GM23338 (cell line): ENCODE measurements at regions not wholly inside any gene's neighbourhood (a gene's known extent, or its start where the extent isn't known, plus 50 kb on each side); places are given as distances from the start of the nearest gene placed in this dataset.

Experiments
- ATAC-seq: fragments of 200-7000 bp; cut with Tn5 transposase; 3 replicates; pipeline ENCODE4 v1.9.1; 2020
- DNase-seq: peaks from one replicate; pipeline ENCODE4 v3.0.0-alpha.2; 2015; ENCODE audit warnings: low spot score
- H2AFZ ChIP-seq: fragments of 200-600 bp; sonication (generic); 2 replicates; pipeline ENCODE4 v1.8.0; 2016; ENCODE audit warnings: antibody characterized with exemption, mild to moderate bottlenecking, moderate library complexity
- H3F3A ChIP-seq: fragments of 200-600 bp; sonication (generic); replicated peaks from 2 replicates; pipeline ENCODE4 v1.8.0; 2017; ENCODE audit warnings: antibody characterized with exemption, mixed run types, low read depth
- H3K27ac ChIP-seq: fragments of 200-600 bp; sonication (generic); 2 replicates; pipeline ENCODE4 v1.6.1; 2016; ENCODE audit warnings: low read depth
- H3K27me3 ChIP-seq: fragments of 200-600 bp; sonication (generic); 2 replicates; pipeline ENCODE4 v1.8.0; 2016; ENCODE audit warnings: mild to moderate bottlenecking, mixed run types, moderate library complexity; ENCODE audit not compliant: insufficient read depth
- H3K36me3 ChIP-seq: fragments of 200-600 bp; sonication (generic); 2 replicates; pipeline ENCODE4 v1.8.0; 2016; ENCODE audit warnings: mild to moderate bottlenecking; ENCODE audit not compliant: insufficient read depth
- H3K4me1 ChIP-seq: fragments of 200-600 bp; sonication (generic); 2 replicates; pipeline ENCODE4 v1.8.0; 2016; ENCODE audit warnings: mild to moderate bottlenecking, moderate library complexity; ENCODE audit not compliant: insufficient read depth
- H3K4me2 ChIP-seq: fragments of 200-600 bp; sonication (generic); 2 replicates; pipeline ENCODE4 v1.7.1; 2017; ENCODE audit warnings: mixed run types
- H3K4me3 ChIP-seq: fragments of 200-600 bp; sonication (generic); 2 replicates; pipeline ENCODE4 v1.6.1; 2016; ENCODE audit warnings: mixed run types
- H3K79me2 ChIP-seq: fragments of 200-600 bp; sonication (generic); replicated peaks from 2 replicates; pipeline ENCODE4 v1.8.0; 2017; ENCODE audit warnings: mild to moderate bottlenecking; ENCODE audit not compliant: insufficient read depth
- H3K9me2 ChIP-seq: fragments of 200-600 bp; sonication (generic); 2 replicates; pipeline ENCODE4 v1.8.0; 2017; ENCODE audit not compliant: insufficient read depth
- H4K20me1 ChIP-seq: fragments of 200-600 bp; sonication (generic); replicated peaks from 2 replicates; pipeline ENCODE4 v1.8.0; 2017; ENCODE audit warnings: mild to moderate bottlenecking; ENCODE audit not compliant: insufficient read depth
- H3K27ac Mint-ChIP-seq: 2 replicates; pipeline ENCODE4 v1.8.0; 2020; ENCODE audit warnings: inconsistent platforms, mild to moderate bottlenecking, moderate library complexity, mixed read lengths
- H3K27me3 Mint-ChIP-seq: 3 replicates; pipeline ENCODE4 v1.8.0; 2022; ENCODE audit warnings: low read depth, mild to moderate bottlenecking, moderate library complexity, mixed read lengths, inconsistent platforms; ENCODE audit not compliant: insufficient read depth, poor library complexity
- H3K36me3 Mint-ChIP-seq: 3 replicates; pipeline ENCODE4 v1.8.0; 2021; ENCODE audit warnings: low read depth, mild to moderate bottlenecking, inconsistent platforms, moderate library complexity, mixed read lengths
- H3K4me1 Mint-ChIP-seq: 3 replicates; pipeline ENCODE4 v1.8.0; 2020; ENCODE audit warnings: mild to moderate bottlenecking, inconsistent platforms, mixed read lengths
- H3K4me3 Mint-ChIP-seq: 3 replicates; pipeline ENCODE4 v1.8.0; 2021; ENCODE audit warnings: moderate library complexity, mild to moderate bottlenecking, inconsistent platforms, mixed read lengths
- H3K9me3 Mint-ChIP-seq: 3 replicates; pipeline ENCODE4 v1.8.0; 2020; ENCODE audit warnings: moderate library complexity, mild to moderate bottlenecking, inconsistent platforms, mixed read lengths
- CREB1 ChIP-seq: fragments of 250-450 bp; sonication (Bioruptor Pico); IDR thresholded peaks from 2 replicates; pipeline ENCODE4 v1.5.0; 2020; ENCODE audit warnings: low read depth, mild to moderate bottlenecking, moderate library complexity
- CTCF ChIP-seq, 2 experiments: fragments of 200-600 bp in 1 of 2; sonication (generic) in 1 of 2; conservative IDR thresholded peaks; 2 replicates each; pipeline versions ENCODE4 v1.5.1 to v1.6.1; 2016 to 2017; ENCODE audit warnings: antibody characterized with exemption in 2 of 2, low read depth in 2 of 2, mild to moderate bottlenecking in 2 of 2, moderate library complexity in 1 of 2
- EZH2 ChIP-seq: fragments of 200-600 bp; sonication (generic); IDR thresholded peaks from one replicate; pipeline ENCODE4 v1.8.0; 2017; ENCODE audit warnings: antibody characterized with exemption, mild to moderate bottlenecking, low read depth; ENCODE audit not compliant: unreplicated experiment
- NANOG ChIP-seq: IDR thresholded peaks from 2 replicates; pipeline ENCODE4 v1.6.1; 2016; ENCODE audit warnings: antibody characterized with exemption, borderline replicate concordance
- POLR2AphosphoS5 ChIP-seq: IDR thresholded peaks from 2 replicates; pipeline ENCODE4 v1.6.1; 2016; ENCODE audit warnings: antibody characterized with exemption, low read depth
- REST ChIP-seq: IDR thresholded peaks from one replicate; pipeline ENCODE4 v1.6.1; 2018; ENCODE audit warnings: antibody characterized with exemption; ENCODE audit not compliant: unreplicated experiment
- STAT1 ChIP-seq: IDR thresholded peaks from one replicate; pipeline ENCODE4 v1.6.1; 2016; ENCODE audit warnings: antibody characterized with exemption; ENCODE audit not compliant: unreplicated experiment
- ZNF114 ChIP-seq: fragments of 250-450 bp; sonication (Bioruptor Pico); IDR thresholded peaks from 2 replicates; pipeline ENCODE4 v1.5.0; 2020; ENCODE audit warnings: mild to moderate bottlenecking, moderate library complexity
- ZNF331 ChIP-seq: fragments of 250-450 bp; sonication (Bioruptor Pico); IDR thresholded peaks from 2 replicates; pipeline ENCODE4 v1.5.0; 2020; ENCODE audit warnings: low read depth, mild to moderate bottlenecking, moderate library complexity
- TF ChIP-seq, protein P1 (sequence below): IDR thresholded peaks from 2 replicates; pipeline ENCODE4 v1.6.1; 2016; ENCODE audit warnings: antibody characterized with exemption
- TF ChIP-seq, protein P2 (sequence below): fragments of 250-450 bp; sonication (Bioruptor Pico); IDR thresholded peaks from 2 replicates; pipeline ENCODE4 v1.5.0; 2020; ENCODE audit warnings: mild to moderate bottlenecking, moderate library complexity

DNA sequence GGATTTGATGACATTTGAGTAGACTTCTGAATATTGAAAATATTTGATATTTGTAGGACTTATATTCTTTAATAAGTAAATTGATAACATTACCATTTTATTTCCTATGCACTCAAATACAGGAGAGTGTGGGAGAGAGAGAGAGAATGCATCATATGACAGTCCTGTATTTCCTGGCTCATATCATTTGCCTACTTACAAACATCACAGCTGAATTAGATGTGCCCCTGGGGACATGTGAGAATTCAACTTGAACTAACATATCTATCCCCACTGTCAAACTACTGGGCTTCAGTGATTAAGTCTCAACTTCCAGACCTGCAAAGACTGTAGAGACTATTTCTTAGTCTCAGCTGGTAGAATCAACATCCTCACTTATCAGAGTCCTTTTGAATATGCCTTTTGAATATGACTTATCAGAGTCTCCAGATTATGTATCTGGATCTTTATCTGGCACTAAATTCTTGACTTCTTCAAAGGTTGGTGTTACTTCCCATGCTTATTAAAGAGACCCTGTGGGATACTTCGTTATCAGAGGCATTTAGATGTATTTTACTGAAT, 75.5 kb downstream of the PABPC4L start (continued):
- no peak for TF ChIP-seq REST
- TF ChIP-seq, protein P1, sequence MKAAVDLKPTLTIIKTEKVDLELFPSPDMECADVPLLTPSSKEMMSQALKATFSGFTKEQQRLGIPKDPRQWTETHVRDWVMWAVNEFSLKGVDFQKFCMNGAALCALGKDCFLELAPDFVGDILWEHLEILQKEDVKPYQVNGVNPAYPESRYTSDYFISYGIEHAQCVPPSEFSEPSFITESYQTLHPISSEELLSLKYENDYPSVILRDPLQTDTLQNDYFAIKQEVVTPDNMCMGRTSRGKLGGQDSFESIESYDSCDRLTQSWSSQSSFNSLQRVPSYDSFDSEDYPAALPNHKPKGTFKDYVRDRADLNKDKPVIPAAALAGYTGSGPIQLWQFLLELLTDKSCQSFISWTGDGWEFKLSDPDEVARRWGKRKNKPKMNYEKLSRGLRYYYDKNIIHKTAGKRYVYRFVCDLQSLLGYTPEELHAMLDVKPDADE: no peak

DNA sequence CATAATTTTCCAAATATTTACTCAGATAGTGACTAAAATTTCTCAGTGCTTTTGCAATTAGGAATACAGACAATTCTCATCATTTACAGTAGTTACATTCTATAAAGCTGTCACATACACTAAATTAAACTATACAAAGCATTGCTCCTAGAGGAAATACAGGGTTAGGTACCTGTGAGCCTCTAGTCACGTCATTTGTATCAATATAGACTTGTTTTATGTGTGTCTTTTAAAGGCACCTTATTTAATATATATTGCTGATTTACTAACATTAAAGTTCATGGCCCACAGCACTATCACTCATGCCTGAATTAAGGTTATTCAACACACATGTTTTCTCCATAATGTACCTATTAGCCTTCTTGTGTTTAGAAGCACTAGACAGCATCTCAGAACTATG, 78.7 kb downstream of the PABPC4L start:
- no peak overlapping the region for H3K4me3 ChIP-seq
- H3K36me3 ChIP-seq: no peaks in the 10 kb centered on the region
- Mint-ChIP-seq H3K27me3 (no peaks in the 10 kb centered on the region), H3K9me3 (no peaks in the 10 kb centered on the region; the same call in 2 of the 3 replicates), H3K27ac (no peak overlapping the region), H3K36me3 (peaks cover 4% of the 10 kb centered on the region; the same call in 2 of the 3 replicates), H3K4me1 (peaks cover 4% of the 10 kb centered on the region; the same call in 1 of the 3 replicates), H3K4me3 (no peak overlapping the region)
- H3K79me2 ChIP-seq: no peaks in the 10 kb centered on the region
- DNase-seq (no peak), ATAC-seq (no peak)
- no peaks in the 10 kb centered on the region; the same call in 1 of the 2 replicates for H3K9me2 ChIP-seq
- H3K4me1 ChIP-seq: no peaks in the 10 kb centered on the region
- H3F3A ChIP-seq: no peaks in the 10 kb centered on the region
- H2AFZ ChIP-seq: no peak overlapping the region
- H3K27me3 ChIP-seq: no peaks in the 10 kb centered on the region
- no peak overlapping the region for H3K4me2 ChIP-seq
- no peaks in the 10 kb centered on the region for H4K20me1 ChIP-seq
- H3K27ac ChIP-seq: no peak overlapping the region
- TF ChIP-seq CREB1 (CRISPR knock-in tag): no peak
- no peak for TF ChIP-seq POLR2AphosphoS5
- TF ChIP-seq NANOG: no peak
- TF ChIP-seq, protein P1: no peak
- TF ChIP-seq CTCF (conservative IDR thresholded peaks at IDR 0.05; ENCODE audit: low read depth in 2 of 2): no peak
- TF ChIP-seq ZNF114 (CRISPR knock-in tag): no peak
- no peak for TF ChIP-seq STAT1
- TF ChIP-seq, protein P2, sequence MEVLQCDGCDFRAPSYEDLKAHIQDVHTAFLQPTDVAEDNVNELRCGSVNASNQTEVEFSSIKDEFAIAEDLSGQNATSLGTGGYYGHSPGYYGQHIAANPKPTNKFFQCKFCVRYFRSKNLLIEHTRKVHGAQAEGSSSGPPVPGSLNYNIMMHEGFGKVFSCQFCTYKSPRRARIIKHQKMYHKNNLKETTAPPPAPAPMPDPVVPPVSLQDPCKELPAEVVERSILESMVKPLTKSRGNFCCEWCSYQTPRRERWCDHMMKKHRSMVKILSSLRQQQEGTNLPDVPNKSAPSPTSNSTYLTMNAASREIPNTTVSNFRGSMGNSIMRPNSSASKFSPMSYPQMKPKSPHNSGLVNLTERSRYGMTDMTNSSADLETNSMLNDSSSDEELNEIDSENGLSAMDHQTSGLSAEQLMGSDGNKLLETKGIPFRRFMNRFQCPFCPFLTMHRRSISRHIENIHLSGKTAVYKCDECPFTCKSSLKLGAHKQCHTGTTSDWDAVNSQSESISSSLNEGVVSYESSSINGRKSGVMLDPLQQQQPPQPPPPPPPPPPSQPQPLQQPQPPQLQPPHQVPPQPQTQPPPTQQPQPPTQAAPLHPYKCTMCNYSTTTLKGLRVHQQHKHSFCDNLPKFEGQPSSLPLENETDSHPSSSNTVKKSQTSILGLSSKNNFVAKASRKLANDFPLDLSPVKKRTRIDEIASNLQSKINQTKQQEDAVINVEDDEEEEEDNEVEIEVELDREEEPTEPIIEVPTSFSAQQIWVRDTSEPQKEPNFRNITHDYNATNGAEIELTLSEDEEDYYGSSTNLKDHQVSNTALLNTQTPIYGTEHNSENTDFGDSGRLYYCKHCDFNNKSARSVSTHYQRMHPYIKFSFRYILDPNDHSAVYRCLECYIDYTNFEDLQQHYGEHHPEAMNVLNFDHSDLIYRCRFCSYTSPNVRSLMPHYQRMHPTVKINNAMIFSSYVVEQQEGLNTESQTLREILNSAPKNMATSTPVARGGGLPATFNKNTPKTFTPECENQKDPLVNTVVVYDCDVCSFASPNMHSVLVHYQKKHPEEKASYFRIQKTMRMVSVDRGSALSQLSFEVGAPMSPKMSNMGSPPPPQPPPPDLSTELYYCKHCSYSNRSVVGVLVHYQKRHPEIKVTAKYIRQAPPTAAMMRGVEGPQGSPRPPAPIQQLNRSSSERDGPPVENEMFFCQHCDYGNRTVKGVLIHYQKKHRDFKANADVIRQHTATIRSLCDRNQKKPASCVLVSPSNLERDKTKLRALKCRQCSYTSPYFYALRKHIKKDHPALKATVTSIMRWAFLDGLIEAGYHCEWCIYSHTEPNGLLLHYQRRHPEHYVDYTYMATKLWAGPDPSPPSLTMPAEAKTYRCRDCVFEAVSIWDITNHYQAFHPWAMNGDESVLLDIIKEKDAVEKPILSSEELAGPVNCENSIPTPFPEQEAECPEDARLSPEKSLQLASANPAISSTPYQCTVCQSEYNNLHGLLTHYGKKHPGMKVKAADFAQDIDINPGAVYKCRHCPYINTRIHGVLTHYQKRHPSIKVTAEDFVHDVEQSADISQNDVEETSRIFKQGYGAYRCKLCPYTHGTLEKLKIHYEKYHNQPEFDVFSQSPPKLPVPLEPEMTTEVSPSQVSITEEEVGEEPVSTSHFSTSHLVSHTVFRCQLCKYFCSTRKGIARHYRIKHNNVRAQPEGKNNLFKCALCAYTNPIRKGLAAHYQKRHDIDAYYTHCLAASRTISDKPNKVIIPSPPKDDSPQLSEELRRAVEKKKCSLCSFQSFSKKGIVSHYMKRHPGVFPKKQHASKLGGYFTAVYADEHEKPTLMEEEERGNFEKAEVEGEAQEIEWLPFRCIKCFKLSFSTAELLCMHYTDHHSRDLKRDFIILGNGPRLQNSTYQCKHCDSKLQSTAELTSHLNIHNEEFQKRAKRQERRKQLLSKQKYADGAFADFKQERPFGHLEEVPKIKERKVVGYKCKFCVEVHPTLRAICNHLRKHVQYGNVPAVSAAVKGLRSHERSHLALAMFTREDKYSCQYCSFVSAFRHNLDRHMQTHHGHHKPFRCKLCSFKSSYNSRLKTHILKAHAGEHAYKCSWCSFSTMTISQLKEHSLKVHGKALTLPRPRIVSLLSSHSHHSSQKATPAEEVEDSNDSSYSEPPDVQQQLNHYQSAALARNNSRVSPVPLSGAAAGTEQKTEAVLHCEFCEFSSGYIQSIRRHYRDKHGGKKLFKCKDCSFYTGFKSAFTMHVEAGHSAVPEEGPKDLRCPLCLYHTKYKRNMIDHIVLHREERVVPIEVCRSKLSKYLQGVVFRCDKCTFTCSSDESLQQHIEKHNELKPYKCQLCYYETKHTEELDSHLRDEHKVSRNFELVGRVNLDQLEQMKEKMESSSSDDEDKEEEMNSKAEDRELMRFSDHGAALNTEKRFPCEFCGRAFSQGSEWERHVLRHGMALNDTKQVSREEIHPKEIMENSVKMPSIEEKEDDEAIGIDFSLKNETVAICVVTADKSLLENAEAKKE (CRISPR knock-in tag): no peak
- TF ChIP-seq ZNF331 (CRISPR knock-in tag): no peak
- no peak for TF ChIP-seq EZH2
